Dermis blood vessel endothelial cell (primary cell): ENCODE measurements at regions not wholly inside any gene's neighbourhood (a gene's known extent, or its start where the extent isn't known, plus 50 kb on each side); places are given as distances from the start of the nearest gene placed in this dataset.
"Not testable (repeated sequence)": the region's sequence is repeated elsewhere in the genome, so short reads cannot be mapped to it uniquely, and the experiment has no call there.

Experiments used
- DNase-seq: peaks from one replicate; pipeline ENCODE4 v3.0.0; 2010

DNA sequence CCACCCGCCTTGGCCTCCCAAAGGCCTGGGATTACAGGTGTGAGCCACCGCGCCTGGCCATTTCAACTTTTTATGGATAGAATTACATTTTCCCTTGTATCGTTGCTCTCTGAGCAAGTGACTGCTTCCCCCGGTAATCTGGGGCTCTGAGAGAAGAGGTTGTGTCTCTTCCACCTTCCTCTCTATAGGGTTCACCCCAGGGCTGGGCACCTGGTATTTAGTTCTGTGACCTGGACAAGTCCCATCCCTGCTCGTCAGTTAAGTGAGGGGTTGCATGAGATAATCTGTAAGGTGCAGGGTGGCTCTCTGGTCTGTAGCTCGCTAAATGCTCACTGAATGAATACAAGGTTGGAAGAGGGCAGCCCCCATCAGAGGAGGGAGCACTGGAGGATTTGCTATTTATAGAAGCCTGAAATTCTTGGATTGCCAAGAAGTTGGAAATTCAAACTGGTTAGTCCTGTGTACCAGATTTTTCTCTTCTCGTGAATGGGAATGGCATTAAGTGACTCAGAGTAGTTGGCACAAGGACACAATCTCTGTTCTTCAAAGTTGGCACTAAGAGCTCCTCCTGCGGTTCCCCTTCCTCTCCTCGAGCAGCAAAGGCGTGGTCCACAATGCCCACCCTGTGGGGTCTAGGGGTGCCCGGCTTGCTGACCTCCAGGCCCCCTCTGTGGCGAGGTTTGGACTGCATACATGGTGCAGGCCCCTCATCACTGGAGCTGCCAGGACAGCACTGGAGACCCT is 68.1 kb upstream of the DLG1 start:
- DNase-seq = no peak

DNA sequence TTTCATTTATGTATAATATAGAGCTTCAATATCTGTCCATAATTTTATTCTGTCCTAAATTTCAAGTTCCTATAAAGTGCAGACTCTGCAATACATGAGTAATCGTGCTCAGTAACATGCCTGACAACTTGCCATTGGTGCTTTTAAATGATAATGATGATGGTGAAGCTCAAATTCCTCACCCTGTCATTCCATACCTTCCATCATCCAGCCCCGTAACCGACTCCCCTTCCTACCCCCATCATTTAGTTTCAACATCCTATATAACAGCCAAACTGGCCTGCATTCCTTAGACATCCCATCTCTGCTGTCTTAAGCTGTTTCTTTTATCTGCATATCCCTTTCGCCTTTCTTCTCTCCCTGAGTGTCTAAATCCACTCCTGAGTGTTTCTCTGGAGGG is 67.2 kb upstream of the DLG1 start:
- no peak for DNase-seq

DNA sequence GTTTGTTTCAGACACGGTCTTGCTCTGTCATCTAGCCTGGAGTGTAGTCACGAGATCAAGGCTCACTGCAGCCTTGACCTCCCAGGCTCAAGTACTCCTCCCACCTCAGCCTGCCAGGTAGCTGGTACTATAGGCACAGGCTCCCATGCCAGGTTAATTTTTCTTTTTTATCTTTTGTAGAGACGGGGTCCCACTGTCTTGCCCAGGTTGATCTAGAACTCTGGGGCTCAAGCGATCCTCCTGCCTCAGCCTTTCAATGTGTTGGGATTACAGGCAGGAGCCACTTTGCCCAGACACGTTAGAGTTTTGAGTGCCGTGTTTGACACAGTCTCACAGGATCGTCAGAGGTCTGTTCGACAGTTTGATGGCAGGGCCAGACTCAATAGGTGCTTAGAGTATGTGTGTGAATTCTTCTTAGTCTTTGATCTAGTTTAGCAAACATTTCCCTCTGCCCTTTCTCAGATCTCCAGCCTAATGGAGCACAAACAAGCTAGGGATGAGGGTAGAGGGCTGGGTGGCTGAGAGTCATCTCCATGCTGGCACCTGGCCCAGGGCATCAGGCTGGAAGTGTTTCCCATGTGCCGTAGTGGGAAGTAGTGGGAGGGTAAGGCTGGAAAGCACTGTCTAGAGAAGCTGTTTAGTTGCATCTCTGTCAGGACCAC is 66.1 kb upstream of the DLG1 start:
- DNase-seq = peak; percentile 36

- DNase-seq = peak; percentile 68
These were observed 65.4 kb upstream of the DLG1 start for GRCh38 chr3:197363553-197364409.

DNA sequence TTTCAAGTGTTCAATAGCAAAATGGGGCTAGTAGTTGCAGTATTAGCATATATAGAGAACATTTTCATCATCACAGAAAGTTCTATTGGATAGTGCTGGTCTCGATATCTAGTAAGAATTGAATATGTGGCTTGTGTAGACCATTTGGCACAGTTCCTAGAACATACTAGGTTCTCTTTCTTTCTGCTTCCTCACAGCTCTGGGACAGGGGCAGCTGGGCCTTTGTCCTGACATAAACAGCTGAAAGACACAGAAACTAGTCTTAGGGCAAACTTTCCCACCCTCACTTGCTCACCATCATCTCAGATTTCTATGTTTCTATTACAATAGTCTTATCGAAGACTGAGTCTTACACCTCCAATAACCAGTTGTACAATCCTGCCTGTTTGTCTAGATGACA is 63.7 kb upstream of the DLG1 start:
- peak; percentile 53 for DNase-seq

- DNase-seq = not testable (repeated sequence)
These were observed 61.7 kb upstream of the DLG1 start for GRCh38 chr3:197360095-197360494.

- DNase-seq = not testable (repeated sequence)
These were observed 61.1 kb upstream of the DLG1 start for GRCh38 chr3:197359476-197359875.

GRCh38 chr3:197356741-197357140 is 58.3 kb upstream of the DLG1 start:
- DNase-seq = no peak

- DNase-seq = no peak
These were observed 57.9 kb upstream of the DLG1 start for GRCh38 chr3:197356275-197356674.

DNA sequence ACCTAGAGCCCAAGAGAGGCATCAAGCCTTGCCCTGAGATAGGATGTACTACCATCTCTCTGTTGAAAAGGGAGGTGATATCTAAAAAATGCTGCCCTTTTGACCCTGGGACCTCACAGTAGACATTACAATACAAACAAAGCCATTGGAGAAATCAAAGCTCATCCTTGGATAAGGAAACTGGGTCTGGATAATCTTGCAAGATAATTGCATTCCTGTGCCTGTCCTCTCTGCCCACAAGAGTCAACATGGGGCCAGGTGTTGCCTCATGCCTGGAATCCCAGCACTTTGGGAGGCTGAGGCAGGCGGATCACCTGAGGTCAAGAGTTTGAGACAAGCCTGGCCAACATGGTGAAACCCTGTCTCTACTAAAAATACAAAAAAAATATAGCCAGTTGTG is 57.3 kb upstream of the DLG1 start:
- DNase-seq = no peak

GRCh38 chr3:197354568-197355001 is 56.2 kb upstream of the DLG1 start:
- no peak for DNase-seq

GRCh38 chr3:197353867-197354567 is 55.6 kb upstream of the DLG1 start:
- no peak for DNase-seq

DNA sequence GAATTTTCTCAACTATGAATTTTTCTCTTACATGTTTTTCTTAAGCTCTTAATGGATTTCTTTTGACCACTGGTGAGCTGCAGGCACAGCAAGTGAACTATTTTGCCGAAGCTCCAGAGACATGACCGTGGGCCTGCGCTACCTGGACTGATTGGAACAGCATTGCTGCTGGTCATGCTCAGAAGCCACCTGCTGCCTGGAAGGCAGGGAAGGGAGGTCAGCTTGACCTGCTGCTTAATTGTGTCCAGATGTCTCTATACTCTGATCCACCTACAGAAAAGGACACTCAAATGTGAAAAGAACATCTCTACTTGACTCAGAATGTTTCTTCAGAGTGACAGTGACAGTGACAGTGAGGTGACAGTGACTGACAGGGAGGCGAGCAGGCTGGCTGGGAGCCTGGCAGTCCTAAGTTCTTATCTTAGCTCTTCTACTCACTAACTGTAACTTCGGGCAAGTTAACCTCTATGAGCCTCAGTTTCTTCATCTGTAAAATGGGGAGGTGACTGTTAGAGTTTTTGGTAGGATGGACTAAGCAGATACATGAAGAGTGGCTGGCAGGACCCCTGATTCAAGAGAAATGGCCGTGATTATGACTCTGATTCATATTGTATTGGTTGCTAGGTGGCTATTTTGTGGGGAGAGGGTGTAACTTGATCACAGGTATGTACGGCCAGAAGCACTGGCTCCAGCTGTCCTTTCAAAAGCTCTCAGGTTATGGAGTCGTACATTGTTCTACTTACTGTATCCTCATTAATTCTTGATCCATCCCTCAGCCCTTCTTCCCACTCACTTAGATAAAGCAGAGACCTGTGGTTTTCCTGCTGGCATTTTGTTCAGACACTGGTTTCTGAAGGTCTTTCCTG is 54.8 kb upstream of the DLG1 start:
- no peak for DNase-seq

DNA sequence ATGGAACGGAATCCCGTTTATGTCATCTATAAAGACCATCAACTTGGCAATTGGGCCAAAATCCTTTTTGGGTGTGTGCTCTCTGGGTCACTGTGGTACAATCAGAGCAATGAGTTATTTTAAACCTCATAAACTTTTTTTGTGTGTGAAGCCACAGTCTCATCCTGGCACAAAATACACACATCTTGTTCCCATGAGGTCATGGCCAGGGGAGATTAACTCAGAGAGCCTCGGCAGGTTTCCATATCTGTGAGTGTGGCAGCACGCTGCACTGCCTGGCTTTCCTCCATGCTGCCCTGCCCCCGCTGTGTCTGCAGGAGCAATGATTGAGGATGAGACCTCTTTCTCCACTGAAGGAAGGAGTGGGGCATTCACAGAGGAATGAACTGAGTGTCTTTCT is 54.0 kb upstream of the DLG1 start:
- DNase-seq = no peak

DNA sequence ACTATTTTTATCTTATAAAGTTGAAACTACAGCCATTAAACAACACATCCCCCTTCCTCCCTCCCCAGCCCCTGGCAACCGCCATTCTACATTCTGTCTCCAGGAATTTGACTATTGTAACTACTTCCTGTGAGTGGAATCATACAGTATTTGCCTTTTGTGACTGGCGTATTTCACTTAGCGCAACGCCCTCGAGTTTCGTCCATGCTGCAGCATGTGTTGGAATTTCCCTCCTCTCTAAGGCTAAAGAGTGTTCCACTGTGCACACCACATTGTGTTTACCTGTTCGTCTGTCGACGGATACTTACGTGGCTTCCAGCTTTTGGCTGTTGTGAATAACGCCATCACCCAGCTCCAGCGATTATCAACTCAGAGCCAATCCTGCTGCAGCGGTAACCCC is 52.0 kb upstream of the DLG1 start:
- peak; percentile 67 for DNase-seq

GRCh38 chr3:197349368-197349767 is 51.0 kb upstream of the DLG1 start:
- DNase-seq = no peak
